ENCODE measurements at regions not wholly inside any gene's neighbourhood (a gene's known extent, or its start where the extent isn't known, plus 50 kb on each side); places are given as distances from the start of the nearest gene placed in this dataset.

GRCh38 chr1:59176471-59176870 is 120.4 kb upstream of the FGGY start:
- TF ChIP-seq POLR2A (IDR thresholded peaks at IDR 0.05): no peak
- TF ChIP-seq CTCF (IDR thresholded peaks at IDR 0.05): no peak
